ENCODE measurements at regions not wholly inside any gene's neighbourhood (a gene's known extent, or its start where the extent isn't known, plus 50 kb on each side); places are given as distances from the start of the nearest gene placed in this dataset.

- no peaks in the 10 kb centered on the region for H3K79me2 ChIP-seq (ENCODE audit: control insufficient read depth, insufficient read depth, low read length)
- H3K27me3 ChIP-seq (ENCODE audit: control insufficient read depth in 2 of 2, insufficient read depth in 2 of 2, low read length in 2 of 2) = no peaks in the 10 kb centered on the region
- no peak overlapping the region for H3K27ac ChIP-seq (ENCODE audit: extremely low read depth, low read depth, low read length)
- TF ChIP-seq SAFB (IDR thresholded peaks at IDR 0.05; ENCODE audit: borderline replicate concordance, low read depth, low read length) (no peak), IRF1 (CRISPR knock-in tag; IDR thresholded peaks at IDR 0.05; ENCODE audit: borderline replicate concordance) (no peak), TCF15 (CRISPR knock-in tag; IDR thresholded peaks at IDR 0.05) (no peak), BCL6 (CRISPR knock-in tag; IDR thresholded peaks at IDR 0.05) (no peak), ZNF124 (CRISPR knock-in tag; IDR thresholded peaks at IDR 0.05) (no peak), PCBP2 (IDR thresholded peaks at IDR 0.05; ENCODE audit: low read depth, low read length, poor library complexity, severe bottlenecking) (no peak), ZNF431 (CRISPR knock-in tag; IDR thresholded peaks at IDR 0.05) (no peak), NR4A1 (CRISPR knock-in tag; IDR thresholded peaks at IDR 0.05) (no peak), NR4A1 (tag; IDR thresholded peaks at IDR 0.05) (no peak), STAT5B (CRISPR knock-in tag; IDR thresholded peaks at IDR 0.05) (no peak), ATF4 (CRISPR knock-in tag; IDR thresholded peaks at IDR 0.05) (no peak), HOMEZ (CRISPR knock-in tag; IDR thresholded peaks at IDR 0.05) (no peak), STAG1 (CRISPR knock-in tag; IDR thresholded peaks at IDR 0.05; ENCODE audit: borderline replicate concordance) (no peak), DMBX1 (CRISPR knock-in tag; IDR thresholded peaks at IDR 0.05; ENCODE audit: borderline replicate concordance) (no peak), ZBTB8A (IDR thresholded peaks at IDR 0.05; ENCODE audit: partially characterized antibody) (no peak), ZEB2 (IDR thresholded peaks at IDR 0.05) (no peak), ZBTB11 (CRISPR knock-in tag; IDR thresholded peaks at IDR 0.05) (no peak)
- FAIRE-seq (no peak), DNase-seq (ENCODE audit: extremely low read depth in 1 of 4, low spot score in 3 of 4) (no peak), ATAC-seq (no peak)
- ChIA-PET POLR2A (no interaction called here), CTCF (ENCODE audit: low intra/inter-chr PET ratio) (no interaction called here)
- no peaks in the 10 kb centered on the region for H4K20me1 ChIP-seq (replicated peaks; ENCODE audit: control insufficient read depth, insufficient read depth, low read length)
- H3K9ac ChIP-seq (ENCODE audit: insufficient read depth in 1 of 2, low read depth in 2 of 2, low read length in 2 of 2) = no peak overlapping the region
- BruUV-seq (replicated peaks) = no TSS peak
- H3K36me3 ChIP-seq (ENCODE audit: control insufficient read depth, insufficient read depth, low read length) = no peaks in the 10 kb centered on the region
- no peaks in the 10 kb centered on the region for H3K9me1 ChIP-seq (ENCODE audit: control insufficient read depth, insufficient read depth, low read length)
- 0% methylated on average over 1 of the region's 1 CpG for WGBS (ENCODE audit: insufficient coverage, low coverage, missing lambda C conversion rate)
- H3K4me1 ChIP-seq (replicated peaks in 1 of 2; ENCODE audit: control insufficient read depth in 2 of 2, insufficient read depth in 2 of 2, low read length in 2 of 2) = no peaks in the 10 kb centered on the region
- H3K4me2 ChIP-seq (ENCODE audit: insufficient read depth, low read length) = no peak overlapping the region
- H3K9me3 ChIP-seq (replicated peaks; ENCODE audit: control insufficient read depth, insufficient read depth, low read depth, low read length) = no peaks in the 10 kb centered on the region
- H3K4me3 ChIP-seq = no peak overlapping the region
- intact Hi-C loops (cut with micrococcal nuclease) (no loop called here), in situ Hi-C loops (cut with MboI) (no loop called here)
- no peak overlapping the region for H2AFZ ChIP-seq (ENCODE audit: low read depth, low read length)
These were observed 346.6 kb downstream of the FBXO8 start for GRCh38 chr4:173936861-173937260.

Measured in K562 (cell line).